ES-I3 (cell line): ENCODE measurements at regions not wholly inside any gene's neighbourhood (a gene's known extent, or its start where the extent isn't known, plus 50 kb on each side); places are given as distances from the start of the nearest gene placed in this dataset.

ENCODE experiments used
- H3K36me3 ChIP-seq: 2 replicates; pipeline ENCODE4 v1.6.1; 2013; ENCODE audit warnings: mild to moderate bottlenecking, low read length, control low read depth, moderate library complexity; ENCODE audit not compliant: insufficient read depth
- H3K4me1 ChIP-seq: 2 replicates; pipeline ENCODE4 v1.6.1; 2013; ENCODE audit warnings: mild to moderate bottlenecking, control low read depth, low read length; ENCODE audit not compliant: insufficient read depth
- H3K9ac ChIP-seq: 2 replicates; pipeline ENCODE4 v1.6.1; 2013; ENCODE audit warnings: low read depth, mild to moderate bottlenecking, low read length, moderate library complexity
- H3K9me3 ChIP-seq: 2 replicates; pipeline ENCODE4 v1.6.1; 2013; ENCODE audit warnings: mild to moderate bottlenecking, low read length, moderate library complexity; ENCODE audit not compliant: control insufficient read depth, insufficient read depth

- no peak overlapping the region for H3K9ac ChIP-seq
- H3K4me1 ChIP-seq, result no peaks in the 10 kb centered on the region
- H3K9me3 ChIP-seq, result no peaks in the 10 kb centered on the region
- no peaks in the 10 kb centered on the region for H3K36me3 ChIP-seq
Measured at GRCh38 chr2:200068642-200069041, 113.3 kb downstream of the MAIP1 start.

DNA sequence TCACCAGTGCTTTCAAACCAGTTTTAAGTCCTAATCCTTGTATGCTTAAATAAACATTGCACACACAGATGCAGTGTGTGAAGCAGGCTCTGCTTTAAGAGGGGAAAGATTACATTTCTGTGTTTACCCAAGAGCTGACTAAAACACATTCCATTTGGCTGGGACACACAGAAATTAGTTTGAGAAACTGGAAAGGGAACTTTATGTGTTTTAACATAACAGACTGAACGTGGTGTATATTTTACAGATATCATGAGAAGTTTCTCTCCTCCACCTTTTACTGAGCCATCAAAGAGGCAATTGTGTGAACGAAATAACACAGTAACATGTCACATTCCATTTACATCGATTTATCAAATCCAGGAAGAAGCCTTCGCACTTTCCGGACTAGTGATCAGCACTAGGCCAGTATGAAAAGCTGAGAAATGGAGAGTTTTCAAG lies 121.8 kb downstream of the MAIP1 start:
- Histone ChIP-seq H3K4me1 (peaks cover 9% of the 10 kb centered on the region), H3K9ac (no peak overlapping the region), H3K36me3 (no peaks in the 10 kb centered on the region), H3K9me3 (no peaks in the 10 kb centered on the region)

GRCh38 chr2:200077838-200078237 lies 122.5 kb downstream of the MAIP1 start:
- peaks cover 9% of the 10 kb centered on the region for H3K4me1 ChIP-seq
- H3K9me3 ChIP-seq, result no peaks in the 10 kb centered on the region
- H3K36me3 ChIP-seq, result no peaks in the 10 kb centered on the region
- no peak overlapping the region for H3K9ac ChIP-seq

DNA sequence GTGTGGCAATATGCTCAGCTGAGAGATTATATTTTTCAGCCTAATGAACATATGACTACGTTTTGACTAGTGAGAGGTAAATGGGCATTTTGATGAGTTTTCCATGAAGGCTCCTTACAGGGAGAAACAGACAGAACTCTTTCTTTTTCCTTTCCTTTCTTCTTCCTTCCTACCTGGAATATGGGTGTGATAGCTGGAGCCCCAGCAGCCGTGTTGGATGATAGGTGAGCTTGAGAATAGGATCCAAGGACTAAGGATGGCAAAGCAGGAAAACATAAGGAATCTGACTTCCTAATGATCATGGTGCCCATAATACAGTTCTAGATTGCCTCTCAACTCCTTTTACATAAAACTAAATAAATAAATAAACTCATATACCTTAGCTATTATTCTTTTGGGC lies 124.0 kb downstream of the MAIP1 start:
- no peaks in the 10 kb centered on the region for H3K36me3 ChIP-seq
- H3K9ac ChIP-seq, result no peak overlapping the region
- H3K9me3 ChIP-seq, result no peaks in the 10 kb centered on the region
- peaks cover 9% of the 10 kb centered on the region for H3K4me1 ChIP-seq

DNA sequence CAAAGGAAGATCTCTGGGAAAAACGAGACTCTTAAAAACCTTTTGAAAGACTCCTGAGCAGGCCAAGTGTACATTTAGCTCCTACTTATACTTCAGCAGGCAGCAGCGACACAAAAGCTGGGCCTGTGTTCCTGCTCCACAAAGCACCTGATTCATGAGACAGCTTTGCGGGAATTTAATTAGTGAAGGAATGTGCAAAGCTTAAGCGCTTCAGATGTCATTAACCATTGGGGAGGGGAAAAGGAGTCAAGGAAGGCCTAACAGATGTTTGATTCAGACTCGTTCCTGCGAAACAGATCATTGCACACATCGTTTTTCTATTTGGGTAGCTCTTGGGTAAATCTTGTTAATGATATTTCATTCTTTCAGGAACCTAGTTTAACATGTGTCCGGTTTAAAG lies 125.9 kb downstream of the MAIP1 start:
- H3K4me1 ChIP-seq, result peaks cover 9% of the 10 kb centered on the region
- no peaks in the 10 kb centered on the region for H3K9me3 ChIP-seq
- H3K36me3 ChIP-seq, result no peaks in the 10 kb centered on the region
- H3K9ac ChIP-seq, result no peak overlapping the region

DNA sequence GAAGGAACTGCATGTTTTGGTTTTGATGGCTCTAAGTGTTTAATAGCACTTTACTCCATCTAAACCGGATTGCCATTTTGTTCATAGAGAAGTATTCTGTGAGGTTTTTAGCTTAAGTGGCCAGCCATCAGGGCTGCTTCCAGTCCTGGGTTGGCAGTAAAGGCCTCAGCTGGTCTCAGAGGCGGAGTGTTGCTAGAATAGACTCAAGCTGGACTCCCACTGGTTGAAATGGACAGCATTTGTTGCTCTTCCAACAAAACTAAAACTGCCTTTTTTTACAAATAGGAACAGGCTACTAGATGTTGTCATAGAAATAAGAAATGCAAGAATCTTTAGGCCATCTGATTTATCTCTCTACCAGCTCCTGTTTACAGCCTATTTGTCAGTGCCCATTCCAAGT lies 126.4 kb downstream of the MAIP1 start:
- no peaks in the 10 kb centered on the region for H3K9me3 ChIP-seq
- peaks cover 9% of the 10 kb centered on the region for H3K4me1 ChIP-seq
- H3K36me3 ChIP-seq, result no peaks in the 10 kb centered on the region
- no peak overlapping the region for H3K9ac ChIP-seq

GRCh38 chr2:200084036-200084435 lies 128.7 kb downstream of the MAIP1 start:
- H3K9ac ChIP-seq, result no peak overlapping the region
- H3K36me3 ChIP-seq, result no peaks in the 10 kb centered on the region
- H3K4me1 ChIP-seq, result peaks cover 9% of the 10 kb centered on the region
- no peaks in the 10 kb centered on the region for H3K9me3 ChIP-seq

GRCh38 chr2:200086911-200087310 lies 131.5 kb downstream of the MAIP1 start:
- H3K36me3 ChIP-seq, result no peaks in the 10 kb centered on the region

DNA sequence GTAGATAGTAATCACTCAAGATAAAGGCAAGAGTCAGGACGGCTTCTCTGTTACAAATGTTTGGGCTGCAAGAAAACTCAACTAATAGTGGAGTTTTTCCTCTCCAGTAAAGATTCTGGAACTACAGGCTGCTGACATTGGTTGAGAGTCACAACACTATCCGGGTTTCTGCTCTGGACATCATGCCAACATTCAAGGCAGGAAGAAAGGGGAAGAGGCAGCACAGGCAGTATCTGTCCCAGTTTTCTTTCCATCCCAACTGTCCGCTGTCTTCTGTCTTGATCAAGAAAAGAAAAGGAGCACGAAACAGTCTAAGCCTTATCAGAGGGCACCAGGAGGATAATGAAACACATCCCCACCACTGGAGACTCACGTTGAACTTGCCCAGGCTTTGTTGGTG lies 132.1 kb downstream of the MAIP1 start:
- no peaks in the 10 kb centered on the region for H3K9me3 ChIP-seq
- H3K36me3 ChIP-seq, result no peaks in the 10 kb centered on the region
- H3K9ac ChIP-seq, result no peak overlapping the region
- peaks cover 16% of the 10 kb centered on the region for H3K4me1 ChIP-seq

More at GRCh38 chr2:200086911-200087310, 131.5 kb downstream of the MAIP1 start:
- Histone ChIP-seq H3K4me1 (peaks cover 11% of the 10 kb centered on the region), H3K9me3 (no peaks in the 10 kb centered on the region), H3K9ac (no peak overlapping the region)

DNA sequence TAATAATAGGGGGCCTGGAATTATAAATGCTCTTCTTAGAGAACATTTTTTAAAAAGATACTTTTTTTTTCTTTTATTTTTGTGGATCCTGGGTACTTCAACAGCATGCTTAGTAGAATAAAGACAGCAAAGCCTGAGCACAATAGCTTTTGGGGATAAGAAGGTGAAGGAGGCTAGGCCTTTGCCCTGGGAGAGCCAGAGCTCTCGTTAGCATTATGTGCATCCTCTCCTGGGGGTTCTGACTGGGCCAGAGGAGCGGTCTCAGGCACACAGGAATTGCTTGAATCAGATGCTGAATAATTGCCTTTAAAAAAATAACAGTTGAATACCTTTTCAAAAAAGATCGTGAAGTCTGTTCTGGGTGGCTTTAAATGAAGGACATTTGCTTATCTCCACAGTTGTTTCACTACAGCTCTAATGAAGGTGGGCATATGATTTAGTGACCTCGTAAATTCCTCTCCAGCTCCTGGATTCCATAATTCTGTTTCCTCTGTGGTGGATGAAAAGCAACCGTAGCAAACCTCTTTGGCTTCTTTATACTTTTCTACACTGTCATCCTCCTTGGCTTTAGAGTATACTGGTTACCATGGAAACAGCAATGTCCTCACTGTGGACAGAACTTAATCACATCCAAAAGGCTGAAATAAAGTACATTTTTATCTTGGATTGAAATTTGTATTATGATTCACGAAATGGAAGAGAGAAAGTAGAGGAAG lies 133.8 kb downstream of the MAIP1 start:
- no peaks in the 10 kb centered on the region for H3K36me3 ChIP-seq
- H3K9me3 ChIP-seq, result no peaks in the 10 kb centered on the region
- H3K9ac ChIP-seq, result no peak overlapping the region
- peaks cover 20% of the 10 kb centered on the region for H3K4me1 ChIP-seq

DNA sequence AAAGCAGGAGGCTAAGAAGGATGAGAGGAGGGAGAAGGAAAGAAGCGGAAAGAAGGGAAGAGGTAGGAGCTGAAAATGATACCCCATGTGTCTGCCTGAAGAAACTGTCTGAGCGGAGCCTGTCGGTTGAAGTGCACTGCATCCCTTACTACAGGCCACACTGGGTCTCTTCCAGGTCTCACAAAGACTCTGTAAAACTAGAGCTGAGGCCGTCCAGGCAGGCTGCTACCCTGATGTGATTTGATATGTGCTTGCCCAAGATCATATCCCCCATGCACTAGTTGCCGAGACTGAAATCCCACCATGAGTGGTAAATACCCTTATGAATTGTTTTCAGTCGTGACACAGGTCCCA lies 134.4 kb downstream of the MAIP1 start:
- Histone ChIP-seq H3K36me3 (no peaks in the 10 kb centered on the region), H3K9me3 (no peaks in the 10 kb centered on the region), H3K4me1 (peaks cover 20% of the 10 kb centered on the region), H3K9ac (no peak overlapping the region)

- H3K36me3 ChIP-seq, result no peaks in the 10 kb centered on the region
- peaks cover 20% of the 10 kb centered on the region for H3K4me1 ChIP-seq
- no peaks in the 10 kb centered on the region for H3K9me3 ChIP-seq
- H3K9ac ChIP-seq, result no peak overlapping the region
Measured at GRCh38 chr2:200090683-200091082, 135.3 kb downstream of the MAIP1 start.

DNA sequence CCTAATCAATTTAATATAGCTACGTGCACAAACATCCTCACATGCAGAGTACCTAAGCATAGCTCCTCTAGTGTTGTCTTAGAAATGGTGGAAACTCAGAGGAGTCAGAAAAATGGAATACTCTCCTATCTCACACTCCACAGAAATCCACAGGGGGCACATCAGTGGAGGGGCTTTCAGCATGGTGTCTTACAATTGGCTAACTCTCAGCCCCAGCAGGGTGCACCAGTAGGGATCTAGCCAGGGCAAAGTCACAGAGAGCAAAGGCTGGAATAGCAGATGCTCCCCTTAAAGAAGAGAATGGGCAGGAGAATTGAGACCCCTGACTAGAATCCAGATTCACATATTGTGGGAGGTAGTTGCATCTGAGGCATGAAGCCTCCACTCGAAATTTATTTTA lies 135.7 kb downstream of the MAIP1 start:
- no peaks in the 10 kb centered on the region for H3K36me3 ChIP-seq
- H3K9me3 ChIP-seq, result no peaks in the 10 kb centered on the region
- H3K9ac ChIP-seq, result no peak overlapping the region
- peaks cover 20% of the 10 kb centered on the region for H3K4me1 ChIP-seq

DNA sequence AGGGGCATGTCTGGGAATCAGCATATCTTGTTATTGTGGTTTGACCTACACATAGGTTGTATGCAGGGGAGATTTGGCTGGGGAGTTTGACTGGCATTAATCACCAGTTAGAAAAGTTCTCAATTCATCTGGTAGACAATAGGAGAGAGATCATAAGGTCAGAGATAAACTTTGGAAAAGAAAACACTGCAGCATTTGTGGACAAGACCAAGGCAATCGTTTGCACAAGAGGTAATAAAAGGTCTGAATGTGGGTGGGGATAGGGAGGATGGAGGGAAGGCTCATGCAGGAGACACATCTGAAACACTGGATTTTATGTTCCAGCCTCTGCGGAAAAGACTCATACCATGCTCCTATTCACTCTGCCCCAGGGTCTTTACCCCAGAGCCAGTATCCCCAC lies 136.9 kb downstream of the MAIP1 start:
- Histone ChIP-seq H3K4me1 (peaks cover 20% of the 10 kb centered on the region), H3K36me3 (no peaks in the 10 kb centered on the region), H3K9me3 (no peaks in the 10 kb centered on the region), H3K9ac (no peak overlapping the region)

GRCh38 chr2:200095436-200095835 lies 140.1 kb downstream of the MAIP1 start:
- Histone ChIP-seq H3K9me3 (no peaks in the 10 kb centered on the region), H3K36me3 (no peaks in the 10 kb centered on the region), H3K9ac (no peak overlapping the region), H3K4me1 (peaks cover 16% of the 10 kb centered on the region)

DNA sequence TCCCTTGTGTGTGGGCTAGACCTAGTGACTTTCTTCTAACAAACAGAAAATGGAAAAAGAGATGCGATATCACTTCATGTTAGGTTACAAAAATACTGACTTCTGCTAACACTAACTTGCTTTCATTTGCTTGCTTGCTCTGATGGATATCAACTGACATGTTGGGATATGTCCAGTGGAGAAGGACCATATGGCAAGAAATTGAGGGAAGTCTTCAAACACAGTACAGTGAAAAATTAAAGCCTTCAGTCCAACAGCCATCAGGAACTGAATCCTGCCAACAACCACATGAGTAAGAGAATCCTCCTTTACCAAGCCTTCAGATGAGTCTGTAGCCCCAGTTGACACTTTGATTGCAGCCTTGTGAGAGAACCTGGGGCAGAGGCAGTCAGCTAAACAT lies 143.9 kb downstream of the MAIP1 start:
- Histone ChIP-seq H3K9me3 (no peaks in the 10 kb centered on the region), H3K9ac (no peak overlapping the region), H3K4me1 (no peaks in the 10 kb centered on the region), H3K36me3 (no peaks in the 10 kb centered on the region)
